Endothelial cell (in vitro differentiated cells): ENCODE measurements at regions not wholly inside any gene's neighbourhood (a gene's known extent, or its start where the extent isn't known, plus 50 kb on each side); places are given as distances from the start of the nearest gene placed in this dataset.

Experiments
- DNase-seq: peaks from one replicate; pipeline ENCODE4 v3.0.0; 2021; ENCODE audit warnings: low spot score
- H3K27ac Mint-ChIP-seq: one replicate; pipeline ENCODE4 v1.8.0; 2021; ENCODE audit warnings: mixed read lengths, inconsistent platforms; ENCODE audit not compliant: unreplicated experiment
- H3K27me3 Mint-ChIP-seq: one replicate; pipeline ENCODE4 v1.8.0; 2021; ENCODE audit warnings: mild to moderate bottlenecking, moderate library complexity, mixed read lengths, inconsistent platforms; ENCODE audit not compliant: unreplicated experiment
- H3K36me3 Mint-ChIP-seq: one replicate; pipeline ENCODE4 v1.8.0; 2021; ENCODE audit warnings: mild to moderate bottlenecking, low read depth, mixed read lengths, inconsistent platforms; ENCODE audit not compliant: unreplicated experiment
- H3K4me1 Mint-ChIP-seq: one replicate; pipeline ENCODE4 v1.8.0; 2021; ENCODE audit warnings: mild to moderate bottlenecking, mixed read lengths, inconsistent platforms; ENCODE audit not compliant: unreplicated experiment
- H3K4me3 Mint-ChIP-seq: one replicate; pipeline ENCODE4 v1.8.0; 2021; ENCODE audit warnings: mild to moderate bottlenecking, mixed read lengths, inconsistent platforms; ENCODE audit not compliant: unreplicated experiment
- H3K9me3 Mint-ChIP-seq: one replicate; pipeline ENCODE4 v1.8.0; 2021; ENCODE audit warnings: mixed read lengths, inconsistent platforms; ENCODE audit not compliant: unreplicated experiment
- CTCF ChIP-seq: fragments of 200-600 bp; sonication (generic); IDR thresholded peaks from one replicate; pipeline ENCODE4 v1.5.0; 2021; ENCODE audit warnings: antibody characterized with exemption; ENCODE audit not compliant: unreplicated experiment

GRCh38 chr4:85107553-85107952 is 141.1 kb upstream of the WDFY3 start:
- Mint-ChIP-seq H3K36me3 (no peaks in the 10 kb centered on the region), H3K9me3 (no peaks in the 10 kb centered on the region), H3K4me3 (no peak overlapping the region), H3K4me1 (no peaks in the 10 kb centered on the region), H3K27ac (no peak overlapping the region), H3K27me3 (no peaks in the 10 kb centered on the region)
- DNase-seq = no peak
- TF ChIP-seq CTCF = no peak

GRCh38 chr4:85113706-85114105 is 147.2 kb upstream of the WDFY3 start:
- H3K9me3 Mint-ChIP-seq = peaks cover 4% of the 10 kb centered on the region
- no peaks in the 10 kb centered on the region for H3K27me3 Mint-ChIP-seq
- no peak for DNase-seq
- H3K4me1 Mint-ChIP-seq = peaks cover 2% of the 10 kb centered on the region
- no peak overlapping the region for H3K4me3 Mint-ChIP-seq
- no peak overlapping the region for H3K27ac Mint-ChIP-seq
- no peaks in the 10 kb centered on the region for H3K36me3 Mint-ChIP-seq
- TF ChIP-seq CTCF = no peak

GRCh38 chr4:85114526-85114925 is 148.0 kb upstream of the WDFY3 start:
- Mint-ChIP-seq H3K4me1 (peaks cover 2% of the 10 kb centered on the region), H3K4me3 (no peak overlapping the region), H3K9me3 (peaks cover 4% of the 10 kb centered on the region), H3K27ac (no peak overlapping the region), H3K27me3 (no peaks in the 10 kb centered on the region), H3K36me3 (no peaks in the 10 kb centered on the region)
- no peak for DNase-seq
- no peak for TF ChIP-seq CTCF

GRCh38 chr4:85116008-85116407 is 149.5 kb upstream of the WDFY3 start:
- Mint-ChIP-seq H3K27me3 (no peaks in the 10 kb centered on the region), H3K27ac (no peak overlapping the region), H3K9me3 (peaks cover 4% of the 10 kb centered on the region), H3K36me3 (no peaks in the 10 kb centered on the region), H3K4me3 (no peak overlapping the region), H3K4me1 (peaks cover 2% of the 10 kb centered on the region)
- no peak for TF ChIP-seq CTCF
- no peak for DNase-seq

GRCh38 chr4:85125688-85126087 is 159.2 kb upstream of the WDFY3 start:
- TF ChIP-seq CTCF = no peak
- Mint-ChIP-seq H3K4me1 (peaks cover under 1% of the 10 kb centered on the region), H3K4me3 (no peak overlapping the region), H3K27ac (no peak overlapping the region), H3K9me3 (no peaks in the 10 kb centered on the region), H3K36me3 (no peaks in the 10 kb centered on the region), H3K27me3 (peaks cover 5% of the 10 kb centered on the region)
- no peak for DNase-seq
